GM20431 (cell line): ENCODE measurements at regions not wholly inside any gene's neighbourhood (a gene's known extent, or its start where the extent isn't known, plus 50 kb on each side); places are given as distances from the start of the nearest gene placed in this dataset.

Source experiments
- in situ Hi-C: fragments of 300-500 bp; cut with MseI, MboI; formaldehyde crosslinking; loops from one replicate; pipeline ENCODE4 v1.15.0; 2020; ENCODE audit warnings: low sequenced_read_pairs; ENCODE audit not compliant: unreplicated experiment

- in situ Hi-C loops, result no loop called here
Measured at GRCh38 chr16:86632206-86632605, 53.9 kb downstream of the FOXL1 start.

- in situ Hi-C loops, result no loop called here
Measured at GRCh38 chr16:86632944-86633343, 54.6 kb downstream of the FOXL1 start.

- in situ Hi-C loops, result no loop called here
Measured at GRCh38 chr16:86634292-86634691, 55.9 kb downstream of the FOXL1 start.

- in situ Hi-C loops, result no loop called here
Measured at GRCh38 chr16:86635176-86635876, 57.0 kb downstream of the FOXL1 start.

DNA sequence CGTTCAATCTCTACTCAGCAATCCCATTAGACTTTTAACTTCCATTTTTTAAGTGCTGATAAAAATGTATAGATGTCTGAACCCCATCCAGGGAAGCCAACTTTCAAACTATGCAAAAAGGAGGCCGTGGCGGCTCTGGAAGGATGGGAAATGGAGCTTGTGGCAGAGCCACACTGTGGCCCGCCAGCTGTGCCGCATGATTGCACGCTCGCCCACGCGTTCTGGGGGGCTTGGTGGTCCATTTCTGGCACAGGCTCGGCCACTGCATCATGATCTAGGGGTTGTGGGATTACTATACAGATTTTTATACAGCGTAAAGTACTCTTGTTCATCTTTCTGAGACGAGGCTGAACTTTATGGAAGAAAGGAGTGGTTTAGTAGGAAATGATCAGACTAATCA lies 57.6 kb downstream of the FOXL1 start:
- in situ Hi-C loops, result no loop called here

- in situ Hi-C loops, result no loop called here
Measured at GRCh38 chr16:86637744-86638143, 59.4 kb downstream of the FOXL1 start.

GRCh38 chr16:86638642-86639041 lies 60.3 kb downstream of the FOXL1 start:
- in situ Hi-C loops, result no loop called here

DNA sequence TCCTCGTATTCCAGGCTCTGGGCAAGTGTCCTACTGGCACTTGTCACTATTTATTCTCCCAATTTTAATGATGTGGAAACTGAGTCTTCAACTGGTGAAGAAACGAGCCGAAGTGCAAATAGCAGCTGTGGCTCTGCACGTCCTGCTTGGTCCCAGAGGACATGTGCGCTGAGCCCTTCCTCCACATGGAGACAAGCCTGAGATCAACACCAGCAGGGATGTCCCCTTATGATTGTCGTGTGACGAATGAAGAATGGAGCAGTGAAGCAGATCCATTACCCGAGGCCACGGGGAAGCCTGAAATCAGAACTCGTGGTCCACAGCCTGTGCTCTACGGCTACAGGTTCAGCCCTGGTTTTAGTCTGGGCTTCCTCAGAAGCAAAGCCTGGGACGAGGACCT lies 61.0 kb downstream of the FOXL1 start:
- in situ Hi-C loops, result no loop called here

DNA sequence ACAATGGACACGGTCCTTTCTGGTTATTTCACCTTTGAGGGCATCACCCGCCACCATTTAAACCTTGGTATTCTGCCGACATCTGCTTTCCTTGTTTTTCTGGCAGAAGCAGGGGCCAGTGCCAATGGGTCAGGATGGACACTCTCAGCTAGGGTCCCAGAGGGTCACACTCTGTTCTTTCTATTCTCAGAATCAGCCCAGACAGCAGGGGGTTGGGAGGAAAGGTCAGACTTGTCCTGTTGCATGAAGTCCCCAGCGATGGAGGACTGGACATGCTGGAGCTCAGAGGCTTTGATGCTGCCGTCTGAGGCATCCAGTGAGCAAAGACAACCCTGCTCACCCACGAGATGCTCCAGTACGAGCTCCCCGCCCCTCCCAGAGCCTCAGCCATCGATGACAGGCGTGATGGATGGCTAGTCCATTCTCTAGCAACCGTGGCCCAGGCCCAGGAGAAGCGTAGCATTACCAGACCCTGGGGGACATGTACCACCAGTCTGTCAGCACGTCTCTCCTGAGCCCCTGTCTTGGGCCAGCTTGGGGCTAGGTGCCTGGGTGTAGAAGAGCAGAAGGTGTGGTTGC lies 62.0 kb downstream of the FOXL1 start:
- in situ Hi-C loops, result no loop called here

GRCh38 chr16:86642087-86642486 lies 63.7 kb downstream of the FOXL1 start:
- in situ Hi-C loops, result no loop called here

DNA sequence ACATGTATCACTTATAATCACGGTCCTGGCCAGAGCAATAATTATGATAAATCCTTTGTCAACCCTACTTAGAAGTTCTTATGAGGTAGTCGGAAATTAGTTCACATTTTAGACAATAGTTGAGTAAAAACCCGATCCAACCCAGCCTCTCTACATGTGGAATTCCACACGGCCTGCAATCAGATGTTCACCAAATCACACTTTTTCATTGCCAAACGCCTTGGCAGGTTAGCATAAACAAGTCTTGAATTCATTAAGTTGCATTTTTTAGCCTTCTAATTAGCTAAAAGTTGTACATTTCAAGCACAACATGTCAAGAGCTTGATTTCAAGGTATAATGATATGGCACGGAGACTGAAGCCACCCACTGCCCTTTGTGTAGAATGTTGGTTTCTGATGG lies 65.3 kb downstream of the FOXL1 start:
- in situ Hi-C loops, result no loop called here

GRCh38 chr16:86647561-86647960 lies 69.2 kb downstream of the FOXL1 start:
- in situ Hi-C loops, result no loop called here

DNA sequence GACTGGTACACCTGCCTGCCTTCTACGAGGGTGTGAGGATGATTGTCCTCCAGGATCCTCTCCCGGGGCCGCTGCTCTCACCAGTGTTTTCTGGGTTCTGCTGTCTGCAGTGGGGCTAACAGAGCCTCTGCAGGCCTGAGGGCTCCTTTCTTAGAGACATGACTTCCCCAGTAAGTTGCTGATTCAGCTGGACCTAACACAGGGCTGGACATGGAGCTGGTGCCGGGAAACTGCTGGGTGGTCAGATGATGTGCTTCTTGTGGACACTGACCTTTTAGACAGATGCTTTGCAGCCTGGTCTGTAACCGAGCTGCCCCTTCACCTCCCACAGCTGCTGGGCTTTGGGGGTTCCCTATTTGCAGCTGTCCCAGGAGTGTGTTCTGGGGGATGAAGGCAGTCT lies 71.5 kb downstream of the FOXL1 start:
- in situ Hi-C loops, result no loop called here

- in situ Hi-C loops, result no loop called here
Measured at GRCh38 chr16:86651013-86651627, 72.8 kb downstream of the FOXL1 start.

DNA sequence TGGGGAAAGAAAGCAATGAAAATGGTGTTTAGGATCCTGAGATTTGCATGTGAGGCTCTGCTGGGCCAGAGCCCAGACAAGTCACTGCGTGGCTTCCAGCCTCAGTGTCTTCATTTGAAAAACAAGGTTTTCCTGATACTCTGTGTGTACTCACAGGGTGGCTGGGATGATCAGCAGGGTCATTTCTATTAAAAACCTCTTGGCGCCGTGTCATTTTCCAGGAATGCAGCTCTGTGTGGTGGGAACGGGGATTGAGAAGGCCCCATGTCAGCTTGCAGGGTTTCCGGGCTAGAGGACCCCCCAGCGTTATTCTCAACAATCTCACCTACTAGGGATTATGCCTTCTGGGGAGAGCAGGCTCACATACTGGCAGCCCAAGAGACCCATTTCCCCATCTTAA lies 73.5 kb downstream of the FOXL1 start:
- in situ Hi-C loops, result no loop called here

DNA sequence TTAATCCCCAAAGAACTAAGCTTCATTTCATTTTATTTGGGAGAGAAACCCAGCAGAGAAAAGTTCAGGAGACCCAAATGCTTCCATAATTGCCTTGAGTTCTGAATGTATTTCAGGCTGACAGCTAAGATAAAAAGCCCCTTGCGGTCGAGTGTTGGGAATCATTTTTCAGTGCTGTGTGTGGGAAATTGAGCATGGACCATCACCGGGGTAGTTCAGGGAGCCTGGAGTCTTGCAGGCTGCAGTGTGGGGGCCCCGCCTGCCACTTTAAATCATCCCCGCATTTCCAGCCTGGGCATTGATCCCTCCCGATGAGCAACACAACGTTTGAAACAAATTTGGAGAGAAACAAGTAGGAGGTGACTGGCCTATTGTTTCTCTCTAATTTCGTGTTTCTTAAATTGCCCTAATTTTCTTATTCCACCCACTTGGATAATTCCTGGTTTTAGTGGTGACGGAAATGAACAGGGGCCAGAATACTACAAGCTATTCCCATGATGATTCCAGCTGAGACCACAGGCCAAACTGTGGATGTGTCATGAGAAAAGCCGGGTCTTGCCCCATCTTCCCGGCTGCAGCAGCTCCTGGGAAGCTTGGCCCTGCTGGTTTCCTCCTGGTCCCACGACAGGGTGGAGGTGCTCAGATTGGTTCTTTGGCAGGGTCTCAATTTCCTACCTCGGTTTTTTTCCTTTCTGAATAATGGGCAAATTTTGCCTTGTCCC lies 75.1 kb downstream of the FOXL1 start:
- in situ Hi-C loops, result no loop called here

DNA sequence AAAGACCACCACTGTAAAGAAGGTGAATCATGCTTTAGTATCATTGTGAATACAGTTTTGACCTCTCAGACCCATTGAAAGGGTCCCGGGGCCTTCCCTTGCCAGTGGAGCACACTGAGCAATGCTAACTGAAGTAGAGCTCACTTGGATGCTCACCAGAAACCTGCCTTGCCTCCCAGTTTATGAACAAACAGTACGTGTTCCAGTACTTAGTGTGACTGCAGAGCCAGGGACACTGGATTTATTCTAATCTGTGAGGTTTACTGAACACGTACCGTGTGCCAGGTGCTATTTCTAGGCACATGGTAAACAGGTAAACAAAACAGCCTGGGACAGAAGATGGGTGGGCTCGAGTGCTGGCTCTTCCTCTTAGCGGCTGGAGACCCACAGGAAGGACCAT lies 79.6 kb downstream of the FOXL1 start:
- in situ Hi-C loops, result no loop called here

DNA sequence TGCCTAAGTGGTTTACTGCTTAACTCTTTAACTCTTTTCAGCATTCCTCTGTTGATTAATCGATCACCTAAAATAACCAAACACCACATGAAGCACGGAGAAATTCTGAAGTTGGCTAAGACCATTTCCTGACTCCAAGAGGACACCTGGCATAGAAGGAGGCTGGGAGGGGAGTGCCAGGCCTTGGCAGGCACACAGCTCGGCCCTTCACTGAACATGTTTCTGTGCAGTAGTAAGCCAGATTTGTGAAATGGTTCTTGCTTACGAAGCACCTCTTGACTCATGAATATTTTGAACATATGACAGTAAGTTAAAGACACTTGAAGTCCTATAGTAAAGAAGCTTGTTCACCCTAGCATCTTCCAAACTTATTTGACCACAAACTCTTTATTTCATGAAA lies 82.3 kb downstream of the FOXL1 start:
- in situ Hi-C loops, result no loop called here

DNA sequence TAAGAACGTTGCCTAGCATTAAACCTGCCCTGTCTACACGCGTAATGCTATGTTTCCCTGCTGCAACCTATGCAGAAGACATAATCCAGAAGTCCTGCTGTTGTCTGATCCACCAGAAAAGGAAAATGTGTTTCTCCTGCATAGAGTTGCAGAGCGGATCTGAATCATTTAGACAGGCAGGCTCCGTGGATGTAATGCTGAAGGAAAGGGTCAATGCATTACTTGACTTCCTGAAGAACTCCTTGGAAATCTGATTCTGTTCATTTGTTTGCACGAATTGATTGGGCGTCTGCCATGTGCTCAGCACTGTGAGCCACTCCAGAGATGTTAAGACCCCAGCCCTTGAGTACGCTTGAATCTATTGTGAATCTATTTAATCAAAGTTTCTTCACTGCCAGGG lies 83.4 kb downstream of the FOXL1 start:
- in situ Hi-C loops, result no loop called here

DNA sequence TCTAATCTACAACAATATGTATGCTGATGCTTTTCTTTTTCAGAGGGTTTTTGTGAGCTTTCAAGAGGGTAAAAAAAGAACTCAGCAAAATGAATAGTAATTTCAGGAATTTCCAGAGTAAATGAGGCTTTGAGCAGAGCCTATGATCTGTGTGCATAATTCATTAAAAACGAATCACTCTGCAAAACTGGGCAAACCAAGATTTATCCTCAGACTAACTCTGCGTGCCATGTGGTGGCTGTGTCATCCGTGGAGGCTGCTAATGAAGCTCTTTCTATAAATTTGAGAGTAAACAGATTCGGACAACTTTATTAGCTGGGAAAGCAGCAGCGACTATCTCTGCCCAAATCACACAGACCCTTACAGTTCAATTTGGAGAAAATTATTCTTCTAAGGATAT lies 83.8 kb downstream of the FOXL1 start:
- in situ Hi-C loops, result no loop called here

DNA sequence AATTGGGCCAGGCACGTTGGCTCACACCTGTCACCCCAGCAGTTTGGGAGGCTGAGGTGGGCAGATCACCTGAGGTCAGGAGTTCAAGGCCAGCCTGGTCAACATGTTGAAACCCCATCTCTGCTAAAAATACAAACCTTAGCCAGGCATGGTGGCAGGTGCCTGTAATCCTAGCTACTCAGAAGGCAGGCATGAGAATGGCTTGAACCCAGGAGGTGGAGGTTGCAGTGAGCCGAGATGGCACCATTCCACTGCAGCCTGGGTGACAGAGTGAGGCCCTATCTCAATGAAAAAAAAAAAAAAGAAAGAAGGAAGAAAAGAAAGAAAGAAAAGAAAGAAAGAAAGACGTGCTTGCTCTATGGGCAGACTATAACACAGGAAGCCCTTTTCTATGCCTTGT lies 84.4 kb downstream of the FOXL1 start:
- in situ Hi-C loops, result no loop called here
